Neural progenitor cell (in vitro differentiated cells): ENCODE measurements at regions not wholly inside any gene's neighbourhood (a gene's known extent, or its start where the extent isn't known, plus 50 kb on each side); places are given as distances from the start of the nearest gene placed in this dataset.

ENCODE experiments used
- CTCF ChIP-seq: fragments of 200-600 bp; sonication (generic); IDR thresholded peaks from 2 replicates; pipeline ENCODE4 v1.5.1; 2017; ENCODE audit warnings: antibody characterized with exemption, mild to moderate bottlenecking
- EZH2 ChIP-seq: fragments of 200-600 bp; sonication (generic); IDR thresholded peaks from 2 replicates; pipeline ENCODE4 v1.6.1; 2017; ENCODE audit warnings: antibody characterized with exemption, mild to moderate bottlenecking, moderate library complexity

DNA sequence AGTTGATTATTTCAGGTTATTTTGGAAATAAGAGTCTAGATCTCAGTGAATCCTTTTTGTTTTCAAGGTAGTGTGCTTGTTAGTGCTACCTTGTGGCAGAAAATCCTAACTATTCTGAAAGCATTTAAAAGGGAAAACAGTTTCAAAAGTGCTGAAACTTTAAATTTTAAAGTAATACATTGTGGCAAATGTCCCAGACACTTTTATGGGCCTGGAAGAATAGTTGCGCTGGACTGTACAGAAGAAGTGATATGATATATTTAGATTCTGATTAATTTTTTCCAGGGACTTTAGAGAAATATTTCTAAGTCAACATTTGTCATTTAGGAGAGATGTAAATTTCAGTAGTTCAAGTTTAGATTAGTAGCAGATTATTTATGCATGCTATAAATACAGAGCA lies 96.7 kb upstream of the BMP5 start:
- TF ChIP-seq CTCF (no peak), EZH2 (no peak)
